NT2/D1 (cell line): ENCODE measurements at regions not wholly inside any gene's neighbourhood (a gene's known extent, or its start where the extent isn't known, plus 50 kb on each side); places are given as distances from the start of the nearest gene placed in this dataset.

ENCODE experiments used
- DNase-seq: peaks from one replicate; pipeline ENCODE4 v3.0.0-alpha.2; 2011; ENCODE audit warnings: low read depth, low spot score
- H3K27me3 ChIP-seq: 2 replicates; pipeline ENCODE4 v1.6.0; 2011; ENCODE audit warnings: mild to moderate bottlenecking; ENCODE audit not compliant: insufficient read length, insufficient read depth
- H3K36me3 ChIP-seq: 2 replicates; pipeline ENCODE4 v1.6.1; 2011; ENCODE audit warnings: mild to moderate bottlenecking, low read length, mixed read lengths; ENCODE audit not compliant: insufficient read depth, insufficient read length
- H3K4me1 ChIP-seq: 2 replicates; pipeline ENCODE4 v1.5.1; 2011; ENCODE audit not compliant: insufficient read depth, insufficient read length
- H3K4me3 ChIP-seq: 2 replicates; pipeline ENCODE4 v1.5.1; 2011; ENCODE audit warnings: low read depth; ENCODE audit not compliant: insufficient read length
- H3K9ac ChIP-seq: 2 replicates; pipeline ENCODE4 v1.6.0; 2011; ENCODE audit warnings: low read depth; ENCODE audit not compliant: insufficient read length
- H3K9me3 ChIP-seq: 2 replicates; pipeline ENCODE4 v1.5.1; 2011; ENCODE audit warnings: mild to moderate bottlenecking, low read length; ENCODE audit not compliant: insufficient read depth
- SUZ12 ChIP-seq: IDR thresholded peaks from 2 replicates; pipeline ENCODE4 v1.6.1; 2011; ENCODE audit not compliant: insufficient read length, insufficient read depth; ENCODE audit errors: extremely low read depth
- YY1 ChIP-seq: IDR thresholded peaks from 2 replicates; pipeline ENCODE4 v1.6.1; 2011; ENCODE audit not compliant: insufficient read length, insufficient read depth
- ZNF274 ChIP-seq: IDR thresholded peaks from 2 replicates; pipeline ENCODE4 v1.6.1; 2011; ENCODE audit warnings: mild to moderate bottlenecking, low read depth, low read length

- Histone ChIP-seq H3K9ac (no peak overlapping the region), H3K36me3 (no peaks in the 10 kb centered on the region), H3K4me1 (no peaks in the 10 kb centered on the region), H3K9me3 (no peaks in the 10 kb centered on the region), H3K4me3 (no peak overlapping the region), H3K27me3 (no peaks in the 10 kb centered on the region)
- TF ChIP-seq ZNF274 (no peak), YY1 (no peak), SUZ12 (no peak)
- DNase-seq, result no peak
These were observed 79.2 kb upstream of the CLMN start for GRCh38 chr14:95398630-95399547.

GRCh38 chr14:95397325-95397724, 77.6 kb upstream of the CLMN start:
- no peak for TF ChIP-seq YY1
- TF ChIP-seq ZNF274, result no peak
- TF ChIP-seq SUZ12, result no peak
- Histone ChIP-seq H3K4me3 (no peak overlapping the region), H3K36me3 (no peaks in the 10 kb centered on the region), H3K4me1 (no peaks in the 10 kb centered on the region), H3K9ac (no peak overlapping the region), H3K27me3 (no peaks in the 10 kb centered on the region), H3K9me3 (no peaks in the 10 kb centered on the region)
- DNase-seq, result no peak

DNA sequence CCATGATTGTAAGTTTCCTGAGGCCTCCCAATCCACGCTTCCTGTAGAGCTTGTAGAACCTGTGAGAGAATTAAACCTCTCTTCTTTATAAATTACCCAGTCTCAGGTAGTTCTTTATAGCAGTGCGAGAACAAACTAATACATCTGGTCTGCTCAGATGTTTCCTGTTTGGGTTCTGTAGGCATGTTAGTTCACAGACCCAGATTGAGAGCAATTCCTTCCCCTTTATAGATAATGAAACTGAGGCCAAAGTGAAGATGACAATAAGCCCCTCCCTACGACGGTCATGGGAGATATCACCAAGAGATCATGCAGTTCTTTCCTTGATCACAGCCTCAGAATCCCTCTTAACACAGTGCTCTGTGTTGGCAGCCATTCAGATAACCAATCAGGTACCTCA, 76.5 kb upstream of the CLMN start:
- Histone ChIP-seq H3K9me3 (no peaks in the 10 kb centered on the region), H3K9ac (no peak overlapping the region), H3K27me3 (no peaks in the 10 kb centered on the region), H3K4me3 (no peak overlapping the region), H3K4me1 (no peaks in the 10 kb centered on the region), H3K36me3 (no peaks in the 10 kb centered on the region)
- TF ChIP-seq SUZ12, result no peak
- no peak for TF ChIP-seq YY1
- no peak for TF ChIP-seq ZNF274
- DNase-seq, result no peak

- Histone ChIP-seq H3K9me3 (no peaks in the 10 kb centered on the region), H3K4me1 (no peaks in the 10 kb centered on the region), H3K9ac (no peak overlapping the region), H3K36me3 (no peaks in the 10 kb centered on the region), H3K4me3 (no peak overlapping the region), H3K27me3 (no peaks in the 10 kb centered on the region)
- TF ChIP-seq SUZ12 (no peak), ZNF274 (no peak), YY1 (no peak)
- DNase-seq, result no peak
These were observed 75.5 kb upstream of the CLMN start for GRCh38 chr14:95395098-95395737.

- TF ChIP-seq YY1, result no peak
- TF ChIP-seq ZNF274, result no peak
- no peak for TF ChIP-seq SUZ12
- H3K9me3 ChIP-seq, result no peaks in the 10 kb centered on the region
- no peaks in the 10 kb centered on the region for H3K27me3 ChIP-seq
- no peak overlapping the region for H3K9ac ChIP-seq
- H3K4me3 ChIP-seq, result no peak overlapping the region
- H3K36me3 ChIP-seq, result no peaks in the 10 kb centered on the region
- no peaks in the 10 kb centered on the region for H3K4me1 ChIP-seq
- no peak for DNase-seq
These were observed 74.8 kb upstream of the CLMN start for GRCh38 chr14:95394297-95395097.

- no peak overlapping the region for H3K4me3 ChIP-seq
- H3K36me3 ChIP-seq, result no peaks in the 10 kb centered on the region
- DNase-seq, result no peak
- no peaks in the 10 kb centered on the region for H3K9me3 ChIP-seq
- TF ChIP-seq YY1 (no peak), SUZ12 (no peak), ZNF274 (no peak)
- H3K4me1 ChIP-seq, result no peaks in the 10 kb centered on the region
- no peak overlapping the region for H3K9ac ChIP-seq
- H3K27me3 ChIP-seq, result no peaks in the 10 kb centered on the region
These were observed 73.1 kb upstream of the CLMN start for GRCh38 chr14:95392841-95393240.

DNA sequence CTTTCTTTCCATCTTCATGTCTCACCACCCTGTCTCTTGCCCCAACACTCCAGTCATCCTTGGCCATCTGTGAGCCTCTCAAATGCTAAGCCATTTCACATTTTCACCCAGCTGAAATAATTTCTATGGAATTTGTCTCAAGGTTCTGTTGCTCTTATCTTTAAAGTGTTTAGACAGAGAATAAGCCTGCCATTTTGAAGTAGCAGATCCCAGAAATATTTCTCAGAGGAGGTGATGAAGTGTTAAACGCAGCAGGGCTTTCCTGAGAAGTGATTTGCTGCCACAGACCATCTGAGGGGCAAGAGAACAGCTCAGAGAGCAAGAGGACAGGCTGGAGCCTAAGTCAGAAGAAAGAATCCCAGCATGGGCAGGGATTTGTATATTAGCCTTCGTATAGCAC, 71.6 kb upstream of the CLMN start:
- no peak for TF ChIP-seq YY1
- H3K4me3 ChIP-seq, result no peak overlapping the region
- H3K9me3 ChIP-seq, result no peaks in the 10 kb centered on the region
- H3K9ac ChIP-seq, result no peak overlapping the region
- no peak for DNase-seq
- no peaks in the 10 kb centered on the region for H3K4me1 ChIP-seq
- no peaks in the 10 kb centered on the region for H3K27me3 ChIP-seq
- H3K36me3 ChIP-seq, result no peaks in the 10 kb centered on the region
